AG20443 (cell line): ENCODE measurements at regions not wholly inside any gene's neighbourhood (a gene's known extent, or its start where the extent isn't known, plus 50 kb on each side); places are given as distances from the start of the nearest gene placed in this dataset.
"Not testable (repeated sequence)": the region's sequence is repeated elsewhere in the genome, so short reads cannot be mapped to it uniquely, and the experiment has no call there.

Experiments used
- DNase-seq: peaks from one replicate; pipeline ENCODE4 v3.0.0; 2012; ENCODE audit warnings: low spot score, mixed read lengths

DNA sequence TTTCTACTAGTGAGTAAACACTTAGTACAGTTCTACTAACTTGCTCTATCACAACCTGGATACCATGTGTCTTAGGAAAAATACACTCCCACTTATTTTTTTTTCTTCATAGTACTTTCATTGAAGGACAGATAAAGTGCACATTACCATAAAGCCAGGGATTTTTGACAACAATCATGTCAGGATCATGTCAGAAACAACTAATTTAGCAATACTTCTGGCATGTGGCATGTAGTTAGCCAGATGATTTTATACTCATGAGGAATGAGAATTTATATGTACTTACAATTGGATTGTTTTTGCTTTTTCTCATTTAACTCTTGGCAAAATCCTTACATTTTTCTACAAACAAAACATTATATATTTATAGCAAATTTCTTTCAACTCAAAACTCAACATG is 630.7 kb upstream of the GRM3 start:
- no peak for DNase-seq

DNA sequence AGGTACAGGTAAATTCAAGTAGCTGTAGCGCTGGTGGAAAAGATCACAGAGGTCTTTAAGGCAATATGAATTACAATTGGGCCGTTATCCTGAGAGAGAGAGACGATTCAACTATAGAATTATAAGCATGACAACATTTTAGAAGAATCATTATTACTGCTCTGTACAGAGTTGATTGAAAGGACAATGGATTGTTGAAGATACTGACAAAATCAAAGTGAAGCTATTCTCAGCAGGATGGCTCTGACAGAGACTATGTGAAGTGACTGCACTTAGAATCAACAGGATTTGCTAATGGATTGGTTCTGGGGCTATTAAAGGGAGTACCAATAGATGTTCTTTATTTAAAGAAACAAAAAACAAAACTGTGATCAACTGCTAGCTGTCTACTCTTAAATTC is 634.8 kb upstream of the GRM3 start:
- DNase-seq, result no peak

DNA sequence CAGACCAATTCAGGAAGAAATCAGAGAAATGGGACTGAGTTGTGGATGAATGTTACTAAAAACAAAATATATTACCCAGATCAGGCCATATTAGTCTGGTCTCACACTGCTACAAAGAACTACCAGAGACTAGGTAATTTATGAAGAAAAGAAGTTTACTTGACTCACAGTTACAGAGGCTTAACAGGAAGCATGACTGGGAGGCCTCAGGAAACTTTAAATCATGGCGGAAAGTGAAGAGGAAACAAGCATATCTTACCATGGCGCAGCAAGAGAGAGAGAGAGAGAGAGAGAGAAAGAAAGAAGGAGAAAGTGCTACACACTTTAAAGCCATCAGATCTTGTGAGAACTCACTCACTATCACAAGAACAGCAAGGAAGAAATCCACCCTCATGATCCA is 636.8 kb upstream of the GRM3 start:
- DNase-seq, result no peak

DNA sequence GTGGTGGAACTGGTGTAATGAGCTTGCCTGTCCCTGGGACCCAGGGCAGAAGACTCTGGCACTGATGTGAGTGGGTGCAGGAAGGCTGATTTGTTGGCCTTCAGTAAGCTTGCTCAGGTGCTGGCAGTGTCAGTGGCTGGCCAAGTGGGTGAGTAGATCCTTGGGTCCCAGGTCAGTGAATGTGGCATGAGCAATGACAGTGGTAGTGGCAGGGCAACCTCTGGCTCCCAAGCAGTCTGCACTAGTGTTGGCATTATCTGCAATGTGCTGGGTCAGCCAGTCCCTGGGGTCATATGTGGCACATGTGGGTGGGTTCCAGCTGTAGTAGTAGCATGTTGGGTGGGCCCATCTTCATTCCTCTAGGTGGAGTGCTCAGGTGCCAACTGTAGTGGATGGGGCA is 640.9 kb upstream of the GRM3 start:
- no peak for DNase-seq

DNA sequence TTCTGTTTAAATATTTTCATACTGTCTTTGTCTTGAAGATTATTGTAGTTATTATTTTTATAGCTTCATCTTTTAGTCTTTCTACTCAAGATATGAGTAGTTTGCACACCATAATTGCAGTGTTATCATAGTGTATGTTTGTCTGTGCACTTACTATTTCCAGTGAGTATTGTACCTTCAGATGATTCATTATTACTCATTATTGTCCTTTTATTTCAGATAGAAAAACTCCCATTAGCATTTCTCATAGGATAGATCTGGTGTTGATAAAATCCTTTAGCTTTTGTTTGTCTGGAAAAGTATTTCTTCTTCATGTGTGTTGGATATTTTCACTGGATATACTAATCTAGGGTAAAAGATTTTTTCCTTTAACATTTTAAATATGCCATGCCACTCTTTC is 646.2 kb upstream of the GRM3 start:
- no peak for DNase-seq

DNA sequence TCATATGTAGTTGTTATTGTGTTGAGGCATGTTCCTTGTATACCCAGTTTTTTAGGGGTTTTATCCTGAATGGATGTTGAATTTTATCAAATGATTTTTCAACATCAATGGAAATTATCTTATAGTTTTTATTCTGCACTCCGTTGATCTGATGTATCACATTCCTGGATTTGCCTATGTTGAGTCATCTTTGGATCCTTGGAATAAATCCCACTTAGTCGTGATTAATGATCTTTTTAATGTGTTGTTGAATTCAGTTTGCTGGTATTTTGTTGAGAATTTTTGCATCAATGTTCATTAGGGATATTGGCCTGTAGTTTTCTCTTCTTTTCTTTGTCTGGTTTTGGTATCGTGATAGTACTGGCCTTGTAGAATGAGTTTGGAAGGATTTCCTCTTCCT is 648.6 kb upstream of the GRM3 start:
- DNase-seq, result no peak

DNA sequence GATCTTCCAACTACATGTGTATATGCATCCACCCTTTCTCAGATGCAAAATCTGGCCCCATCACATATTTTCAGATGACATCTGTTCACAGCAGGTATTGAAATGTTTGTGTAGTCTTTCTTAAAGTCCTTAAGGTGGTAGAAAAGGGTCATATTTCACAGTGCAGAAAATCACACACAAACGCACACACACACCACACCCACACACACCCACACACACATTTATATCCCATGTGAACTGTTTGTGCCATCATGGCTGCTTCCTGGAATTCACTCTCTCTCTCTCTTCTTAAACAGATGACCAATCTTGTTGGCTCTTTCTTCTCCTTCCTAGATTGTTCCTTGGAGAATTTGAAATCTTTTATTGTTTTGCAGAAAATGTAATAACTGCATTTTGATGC is 663.0 kb upstream of the GRM3 start:
- DNase-seq, result no peak

DNA sequence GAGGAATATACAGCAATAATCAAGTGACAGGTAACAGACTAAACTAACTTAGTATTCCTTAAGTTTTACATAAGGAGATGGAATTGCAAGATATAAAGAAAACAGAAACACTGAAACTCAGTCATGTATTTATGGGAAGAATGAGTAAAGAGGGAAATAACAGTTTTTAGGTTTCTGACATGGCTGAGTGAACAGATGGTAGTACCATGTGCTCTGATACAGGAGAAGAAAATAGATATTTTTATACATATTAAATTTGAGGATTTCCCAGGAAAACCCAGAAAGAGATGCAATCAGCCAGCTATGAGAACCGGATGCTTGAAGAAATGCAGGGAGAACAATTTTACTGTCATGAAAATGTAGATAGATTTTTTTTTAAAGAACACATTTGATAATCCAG is 669.5 kb upstream of the GRM3 start:
- DNase-seq, result no peak

DNA sequence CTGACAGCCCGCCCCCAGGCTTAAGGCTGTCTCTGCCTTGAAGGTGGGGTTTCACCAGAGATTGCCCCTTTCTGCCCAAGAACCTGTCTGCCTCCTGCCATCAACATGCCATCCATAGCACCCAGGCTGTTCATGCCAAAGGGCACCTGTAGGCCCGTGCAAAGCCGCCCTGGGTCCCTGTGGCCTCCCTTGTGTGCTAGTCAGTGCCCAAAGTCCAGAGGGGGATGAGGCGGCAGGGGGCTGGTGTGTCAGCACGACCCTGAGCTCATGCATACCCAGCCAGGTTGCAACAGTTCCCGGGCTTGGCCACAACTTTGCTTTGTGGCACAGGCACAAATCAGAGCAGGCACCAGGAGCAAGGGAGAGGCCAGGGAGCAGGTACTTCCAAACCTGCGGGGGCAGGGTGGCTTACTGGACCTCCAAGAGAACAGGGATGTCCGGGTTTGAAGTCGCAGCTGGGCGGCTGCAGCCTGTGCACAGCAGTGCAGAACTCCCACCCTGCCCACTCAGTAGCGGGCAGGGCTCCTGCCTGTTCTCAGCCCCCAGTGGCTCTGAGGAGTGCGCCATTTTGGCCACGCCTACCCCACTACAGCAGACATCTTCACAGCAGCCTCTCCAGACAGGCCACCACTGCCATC is 671.1 kb upstream of the GRM3 start:
- no peak for DNase-seq

DNA sequence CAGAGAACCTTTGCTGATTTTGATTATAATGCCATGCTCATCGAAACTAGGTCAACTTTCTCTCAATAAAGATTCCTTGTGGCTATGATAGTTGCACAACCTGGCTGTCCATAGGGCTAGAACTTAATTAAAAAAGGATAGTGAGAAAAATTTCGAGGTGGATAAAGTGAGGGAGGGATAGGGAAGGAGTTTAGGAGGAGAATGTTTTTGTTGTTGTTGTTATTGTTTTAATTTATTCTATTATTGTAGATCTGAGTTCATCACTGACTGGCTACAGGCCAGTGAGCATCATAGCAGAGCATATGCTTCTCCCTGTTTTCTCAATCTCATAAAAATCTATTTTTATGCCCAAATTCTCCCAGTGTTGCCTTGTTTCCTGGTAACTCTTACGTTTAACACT is 688.7 kb upstream of the GRM3 start:
- DNase-seq, result no peak

DNA sequence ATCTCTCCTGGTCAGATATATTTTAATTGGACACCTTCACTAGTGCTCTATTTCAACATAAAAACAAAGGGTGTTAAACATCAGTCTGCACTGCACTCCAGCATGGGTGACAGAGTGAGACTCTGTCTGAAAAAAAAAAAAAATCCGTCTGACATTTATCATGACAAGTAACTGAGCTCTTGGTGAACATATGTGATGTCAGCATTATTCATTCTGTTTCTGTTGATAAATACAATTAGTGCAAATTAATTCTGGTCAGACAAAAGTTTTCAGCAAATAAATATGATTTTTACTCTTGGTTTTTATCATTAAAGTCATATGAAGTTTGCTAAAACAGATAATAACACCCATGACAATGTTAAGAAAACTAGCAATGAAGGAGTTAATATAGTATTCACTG is 692.8 kb upstream of the GRM3 start:
- no peak for DNase-seq

DNA sequence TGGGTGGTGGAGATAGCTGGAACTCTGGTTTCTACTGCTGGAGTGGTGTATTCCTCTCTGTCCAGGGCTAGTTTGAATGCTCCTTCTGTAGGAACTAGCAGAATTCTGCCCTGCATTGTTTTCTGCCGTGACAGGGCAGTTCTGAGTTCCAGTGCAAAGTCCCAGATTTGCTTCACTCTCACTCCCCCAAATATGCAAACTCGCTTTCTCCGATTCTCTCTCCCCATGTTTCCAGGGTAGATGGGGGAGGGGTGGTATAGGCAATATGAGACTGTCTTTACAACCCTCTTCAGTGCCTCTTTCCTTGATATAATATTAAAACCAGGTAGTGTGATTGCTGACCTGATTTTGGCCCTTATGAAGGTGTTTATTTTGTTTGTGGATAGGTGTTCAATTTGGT is 693.3 kb upstream of the GRM3 start:
- no peak for DNase-seq

DNA sequence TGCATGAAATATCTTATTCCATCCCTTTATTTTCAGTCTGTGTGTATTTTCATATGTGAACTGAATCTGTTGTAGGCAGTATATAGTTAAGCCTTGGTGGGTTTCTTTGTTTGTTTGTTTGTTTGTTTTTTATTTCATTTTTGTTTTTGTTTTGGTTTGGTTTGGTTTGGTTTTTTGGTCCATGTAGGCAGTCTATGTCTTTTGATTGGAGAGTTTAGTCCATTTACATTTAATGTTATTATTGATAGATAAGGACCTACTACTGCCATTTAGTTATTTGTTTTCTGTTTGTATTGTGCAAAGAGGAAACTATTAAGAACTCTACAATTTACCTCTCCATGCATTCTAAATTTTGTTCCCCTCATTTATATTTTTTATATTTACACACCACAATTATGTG is 695.9 kb upstream of the GRM3 start:
- DNase-seq, result no peak

DNA sequence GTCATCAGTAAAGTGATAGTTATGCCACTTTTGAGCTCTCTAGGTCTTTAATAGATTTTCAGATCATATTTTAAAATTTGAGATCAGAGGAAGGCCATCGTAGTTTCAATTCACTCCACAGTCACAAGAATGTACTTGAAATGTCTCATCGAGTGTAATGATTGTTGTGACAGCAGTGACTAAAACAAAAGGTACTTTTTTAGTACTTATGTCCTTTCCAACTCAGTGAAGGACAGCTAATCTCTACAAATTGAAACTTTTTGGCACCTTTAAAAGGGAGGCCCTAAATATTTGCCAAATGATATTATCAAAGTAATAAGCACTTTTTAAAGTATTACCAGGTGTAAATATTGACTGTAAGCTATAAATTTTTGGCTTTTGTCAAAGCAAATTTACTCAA is 702.9 kb upstream of the GRM3 start:
- no peak for DNase-seq

DNA sequence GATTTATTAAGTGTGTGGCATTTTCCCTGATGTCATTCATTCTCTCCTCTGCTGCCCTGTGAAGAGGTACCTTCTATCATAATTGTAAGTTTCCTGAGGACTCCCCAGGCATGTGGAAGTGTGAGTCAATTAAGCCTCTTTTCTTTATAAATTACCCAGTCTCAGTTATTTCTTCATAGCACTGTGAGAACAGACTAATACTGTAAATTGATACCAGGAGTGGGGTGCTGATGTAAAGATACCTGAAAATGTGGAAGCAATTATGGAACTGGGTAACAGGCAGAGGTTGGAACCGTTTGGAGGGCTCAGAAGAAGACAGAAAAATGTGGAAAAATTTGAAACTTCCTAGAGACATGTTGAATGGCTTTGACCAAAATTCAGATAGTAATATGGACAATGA is 711.8 kb upstream of the GRM3 start:
- DNase-seq, result no peak

DNA sequence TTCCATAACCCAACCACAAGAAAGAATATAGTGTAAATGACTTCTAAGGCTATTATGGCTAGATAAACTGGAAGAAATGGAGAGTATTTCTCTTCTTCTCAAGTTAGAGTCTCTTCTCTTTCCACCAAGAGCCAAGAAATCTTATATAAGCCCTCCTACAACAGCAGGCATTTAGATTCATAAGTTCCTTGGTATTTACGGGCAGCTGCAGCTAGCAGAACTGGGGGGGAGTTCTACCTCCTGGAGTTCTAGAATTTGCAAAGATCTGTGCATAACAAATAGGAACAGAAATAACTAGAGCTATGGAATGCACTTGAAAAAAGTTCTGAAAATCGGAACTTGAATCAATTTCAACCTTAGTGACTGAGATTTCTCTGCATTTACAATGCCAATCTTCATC is 715.2 kb upstream of the GRM3 start:
- no peak for DNase-seq

DNA sequence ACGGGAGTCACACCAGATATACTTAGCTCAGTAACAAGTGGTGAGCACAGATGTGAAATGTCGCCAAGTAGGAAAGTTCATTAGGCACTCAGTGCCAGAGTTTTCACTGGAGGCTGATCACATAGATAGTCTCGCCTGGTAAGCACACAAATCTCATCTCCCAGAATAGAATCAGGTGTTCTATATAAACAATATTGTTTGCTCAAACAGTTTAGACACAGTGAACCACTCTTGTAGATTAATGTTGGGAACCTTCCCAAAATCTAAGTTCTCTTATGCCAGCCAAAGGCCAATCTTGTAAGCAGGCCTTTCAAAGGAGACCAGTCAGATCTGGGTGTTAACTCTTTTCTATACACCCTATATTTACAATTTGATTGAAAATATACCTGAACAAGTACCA is 716.5 kb upstream of the GRM3 start:
- DNase-seq, result no peak

DNA sequence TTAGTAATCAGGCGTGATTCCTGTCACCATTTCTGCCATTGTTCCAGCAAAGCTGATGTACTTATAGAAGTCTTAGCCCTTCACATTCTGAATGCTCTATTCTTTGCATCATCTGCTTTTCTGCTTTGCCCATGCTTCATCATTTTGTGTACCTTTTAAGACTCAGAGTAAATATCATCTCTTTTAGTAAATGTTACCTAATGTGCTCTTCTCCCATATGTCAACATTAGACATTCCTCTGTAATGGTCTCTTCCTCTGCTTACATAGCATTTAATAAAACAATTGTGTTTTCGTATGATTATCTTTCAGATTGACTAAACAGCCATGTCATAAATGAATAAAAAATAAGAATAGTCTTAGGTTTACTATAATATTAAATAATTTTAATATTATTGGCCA is 719.6 kb upstream of the GRM3 start:
- DNase-seq, result no peak

DNA sequence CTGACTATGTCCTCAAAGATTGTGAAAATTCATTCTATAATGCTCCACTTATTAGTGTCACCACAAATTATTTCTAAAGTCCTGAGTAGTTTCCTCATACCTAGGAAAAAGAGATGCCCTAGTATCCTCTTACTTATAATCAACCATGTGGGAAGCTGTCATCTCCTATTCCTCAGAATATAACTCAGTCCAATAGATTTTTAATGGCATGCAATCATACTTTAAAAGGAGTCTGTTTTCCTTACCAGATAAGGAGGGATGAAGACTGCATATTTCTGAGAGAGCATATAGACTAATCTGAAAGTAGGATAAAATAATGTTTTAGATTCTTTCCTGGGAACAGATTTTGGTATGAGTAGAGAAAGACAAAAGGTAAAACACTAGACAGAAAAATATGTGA is 727.7 kb upstream of the GRM3 start:
- no peak for DNase-seq

DNA sequence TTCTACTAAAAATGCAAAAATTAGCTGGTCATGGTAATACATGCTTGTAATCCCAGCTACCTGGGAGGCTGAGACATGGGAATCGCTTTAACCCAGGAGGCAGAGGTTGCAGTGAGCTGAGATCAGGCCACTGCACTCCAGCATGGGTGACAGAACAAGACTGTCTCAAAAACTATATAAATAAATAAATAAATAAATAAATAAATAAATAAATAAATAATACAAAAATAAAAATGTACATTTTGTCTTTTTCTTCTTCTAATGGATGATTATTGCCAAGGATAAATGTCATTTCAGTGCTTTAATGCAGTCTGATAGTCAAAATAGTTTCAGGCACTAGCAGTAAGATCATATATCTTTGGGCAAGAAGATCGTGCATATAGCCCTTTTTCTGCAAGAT is 727.6 kb upstream of the SEMA3D start:
- no peak for DNase-seq

DNA sequence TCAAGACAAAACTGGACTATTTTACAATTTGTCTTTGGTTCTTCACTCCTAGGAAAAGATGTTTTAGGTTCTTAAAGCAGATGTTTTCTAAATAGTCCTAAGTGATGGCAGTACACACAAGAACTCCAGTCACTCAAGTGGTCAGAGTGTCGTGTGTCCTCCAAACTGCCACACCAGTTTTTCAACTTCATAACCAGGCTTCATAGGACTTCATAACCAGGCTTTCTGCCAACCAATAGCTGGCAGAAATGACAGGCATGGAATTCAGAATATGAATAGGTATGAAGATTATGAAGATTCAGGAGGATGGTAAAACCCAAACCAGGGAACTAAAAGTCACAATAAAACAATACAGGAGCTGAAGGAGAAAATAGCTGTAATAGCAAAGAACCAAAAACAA is 721.2 kb upstream of the SEMA3D start:
- DNase-seq, result no peak

DNA sequence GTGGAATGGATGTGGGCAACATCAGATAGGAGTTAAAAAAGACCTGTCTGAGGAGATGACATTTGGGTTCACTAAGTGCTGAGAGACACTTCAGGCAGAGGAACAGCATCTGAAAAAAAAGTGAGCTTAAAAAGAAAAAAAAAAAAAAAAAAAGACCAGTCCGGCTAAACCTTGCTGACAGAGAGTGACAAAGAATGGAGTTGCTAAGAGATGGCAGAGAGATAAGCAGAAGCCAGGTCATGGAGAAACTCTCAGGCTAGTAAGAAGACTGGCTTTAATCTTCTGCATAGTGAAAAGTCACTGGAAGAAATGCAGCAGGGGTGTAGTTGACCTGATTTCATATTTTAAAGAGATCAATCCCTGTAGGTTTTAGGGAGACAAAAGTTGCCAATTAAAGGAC is 711.1 kb upstream of the SEMA3D start:
- no peak for DNase-seq

DNA sequence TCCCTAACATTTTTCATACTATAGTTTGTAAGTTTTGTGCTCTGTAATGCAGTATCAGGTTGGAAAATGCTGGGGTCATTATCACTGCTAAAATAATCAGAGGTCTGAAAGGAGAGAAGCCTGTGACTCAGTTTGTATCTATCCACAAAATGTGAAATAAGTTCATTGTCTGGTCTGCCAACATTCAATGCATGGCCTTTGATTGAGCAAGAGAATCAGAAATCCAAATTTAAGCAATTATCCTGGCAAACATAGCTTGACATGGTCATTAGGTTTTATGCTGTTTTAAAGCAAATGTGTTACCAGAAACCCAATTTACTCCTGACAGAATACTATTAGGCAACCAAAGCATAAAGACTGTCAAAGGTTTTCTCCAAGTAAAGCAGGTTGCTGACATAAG is 709.7 kb upstream of the SEMA3D start:
- no peak for DNase-seq

DNA sequence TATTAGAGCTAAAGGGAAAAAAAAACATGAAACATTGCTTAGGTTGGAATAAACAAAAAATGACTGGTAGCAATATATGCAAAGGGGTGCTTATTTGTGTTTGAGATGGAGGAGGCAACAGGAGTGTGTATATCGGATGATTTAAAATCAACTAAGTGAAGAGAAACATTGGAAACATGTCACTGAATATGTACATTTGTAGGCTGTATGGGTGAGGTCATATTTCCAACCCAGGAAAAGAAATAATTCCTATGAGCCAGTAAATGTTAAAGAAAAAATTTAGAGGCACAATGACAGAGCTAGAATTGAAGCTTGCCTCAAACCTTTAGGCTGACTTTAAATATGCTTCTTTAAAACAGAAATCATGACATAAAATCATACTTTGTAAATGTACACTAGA is 709.0 kb upstream of the SEMA3D start:
- no peak for DNase-seq

DNA sequence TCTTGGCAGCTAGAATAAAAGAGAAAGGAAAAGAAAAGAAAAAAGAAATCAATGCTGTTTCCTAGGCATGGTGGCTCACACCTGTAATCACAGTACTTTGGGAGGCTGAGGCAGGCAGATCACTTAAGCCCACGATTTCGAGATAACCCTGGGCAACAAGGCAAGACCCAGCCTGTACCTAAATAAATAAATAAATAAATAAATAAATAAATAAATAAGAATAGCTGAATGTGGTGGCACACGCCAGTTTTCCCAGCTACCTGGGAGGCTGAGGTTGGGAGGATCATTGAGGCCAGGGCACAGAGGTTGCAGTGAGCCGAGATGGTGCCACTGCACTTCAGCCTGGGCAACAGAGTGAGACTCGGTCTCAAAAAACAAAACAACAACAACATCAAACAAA is 705.0 kb upstream of the SEMA3D start:
- not testable (repeated sequence) for DNase-seq
